Gastrocnemius medialis (tissue), 4 donors: ENCODE measurements at regions not wholly inside any gene's neighbourhood (a gene's known extent, or its start where the extent isn't known, plus 50 kb on each side); places are given as distances from the start of the nearest gene placed in this dataset.

Source experiments
- ATAC-seq, 2 donors: fragments of 150-250 bp; one replicate each; pipeline ENCODE4 v1.9.1; 2016
- DNase-seq, 2 donors: peaks; one replicate each; pipeline ENCODE4 v3.0.0-alpha.2; 2019
- H3K27ac ChIP-seq, 4 donors: fragments of 200-600 bp; sonication (generic); 1 replicate in 1 of 4; 2 replicates in 3 of 4; pipeline ENCODE4 v1.5.1; 2016 to 2018; ENCODE audit warnings: mild to moderate bottlenecking in 2 of 4, moderate library complexity in 1 of 4
- H3K27me3 ChIP-seq, 3 donors: fragments of 200-600 bp; sonication (generic) in 2 of 3; 1 replicate in 1 of 3; 2 replicates in 2 of 3; pipeline versions ENCODE4 v1.5.1 to v1.6.0; 2016 to 2019; ENCODE audit warnings: mild to moderate bottlenecking in 1 of 3, moderate library complexity in 1 of 3
- H3K36me3 ChIP-seq, 2 donors: fragments of 200-600 bp; sonication (generic) in 1 of 2; one replicate each; pipeline ENCODE4 v1.5.1; 2017 to 2018
- H3K4me1 ChIP-seq, 2 donors: fragments of 200-600 bp; sonication (generic) in 1 of 2; one replicate each; pipeline ENCODE4 v1.5.1; 2016 to 2017; ENCODE audit warnings: mild to moderate bottlenecking in 2 of 2
- H3K4me3 ChIP-seq, 4 donors: fragments of 200-600 bp; sonication (generic) in 3 of 4; 1 replicate in 1 of 4; 2 replicates in 3 of 4; pipeline ENCODE4 v1.5.1; 2016 to 2019; ENCODE audit warnings: mild to moderate bottlenecking in 2 of 4
- H3K9me3 ChIP-seq, 3 donors: fragments of 200-600 bp; sonication (generic) in 2 of 3; 1 replicate in 1 of 3; 2 replicates in 2 of 3; pipeline ENCODE4 v1.5.1; 2016 to 2019
- CTCF ChIP-seq, 5 experiments: fragments of 450-650 bp in 3 of 5; fragments of 200-600 bp in 2 of 5; sonication (generic) in 2 of 5; IDR thresholded peaks in 4 of 5; conservative IDR thresholded peaks in 1 of 5; 1 replicate in 4 of 5; 2 replicates in 1 of 5; pipeline ENCODE4 v1.5.1; 2016 to 2019; ENCODE audit warnings: antibody characterized with exemption in 5 of 5, mild to moderate bottlenecking in 3 of 5, moderate library complexity in 3 of 5
- POLR2A ChIP-seq, 2 donors: fragments of 450-650 bp; IDR thresholded peaks; one replicate each; pipeline ENCODE4 v1.6.1; 2017; ENCODE audit warnings: antibody characterized with exemption in 2 of 2, mild to moderate bottlenecking in 2 of 2, moderate library complexity in 2 of 2
- in situ Hi-C, 4 donors: fragments of 200-750 bp; cut with MboI; loops; one replicate each; pipeline versions ENCODE4 v1.15.0 to v1.8.0; 2017; ENCODE audit warnings: low sequenced_read_pairs in 4 of 4
- intact Hi-C: fragments of 100-400 bp; cut with DNase I; formaldehyde crosslinking; loops from one replicate; pipeline ENCODE4 v1.15.1; 2023; ENCODE audit warnings: low total_unique reads

- Histone ChIP-seq H3K4me3 (no peak overlapping the region), H3K36me3 (no peaks in the 10 kb centered on the region), H3K27ac (no peak overlapping the region), H3K4me1 (no peaks in the 10 kb centered on the region), H3K27me3 (no peaks in the 10 kb centered on the region), H3K9me3 (no peaks in the 10 kb centered on the region)
- in situ Hi-C loops (no loop called here), intact Hi-C loops (no loop called here)
- TF ChIP-seq CTCF (IDR thresholded peaks at IDR 0.05 in 4 of 5, conservative IDR thresholded peaks at IDR 0.05 in 1 of 5), result no peak
- no peak for TF ChIP-seq POLR2A (IDR thresholded peaks at IDR 0.05)
- no peak for DNase-seq
- no peak for ATAC-seq
Measured at GRCh38 chr19:31930401-31930800, 415.0 kb upstream of the ZNF507 start.

- Histone ChIP-seq H3K36me3 (no peaks in the 10 kb centered on the region), H3K4me3 (no peak overlapping the region), H3K27ac (no peak overlapping the region), H3K27me3 (no peaks in the 10 kb centered on the region), H3K9me3 (no peaks in the 10 kb centered on the region), H3K4me1 (no peaks in the 10 kb centered on the region)
- ATAC-seq (no peak), DNase-seq (no peak)
- TF ChIP-seq POLR2A (IDR thresholded peaks at IDR 0.05) (no peak), CTCF (IDR thresholded peaks at IDR 0.05 in 4 of 5, conservative IDR thresholded peaks at IDR 0.05 in 1 of 5) (no peak)
- intact Hi-C loops, result no loop called here
- in situ Hi-C loops, result no loop called here
Measured at GRCh38 chr19:31937983-31938382, 407.4 kb upstream of the ZNF507 start.

DNA sequence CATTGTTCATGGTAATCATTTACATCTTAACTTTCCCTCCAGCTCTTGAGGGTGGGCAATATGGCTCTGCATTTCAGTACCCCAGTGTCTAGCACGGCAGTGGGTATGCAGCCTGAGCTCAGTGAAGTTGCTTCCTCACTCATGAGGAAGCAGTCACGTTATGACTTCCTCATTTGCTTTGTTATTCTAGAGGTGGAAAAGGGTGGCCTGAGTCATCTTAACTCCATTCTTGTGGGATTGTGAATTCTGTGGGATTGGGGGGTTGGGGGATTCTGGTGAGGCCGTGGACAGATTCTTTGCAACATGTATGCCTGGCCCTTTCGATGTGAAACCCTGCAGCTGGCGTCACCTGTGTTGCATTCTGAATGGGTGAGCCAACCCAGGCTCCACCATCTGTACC, 406.7 kb upstream of the ZNF507 start:
- TF ChIP-seq POLR2A (IDR thresholded peaks at IDR 0.05) (no peak), CTCF (IDR thresholded peaks at IDR 0.05 in 4 of 5, conservative IDR thresholded peaks at IDR 0.05 in 1 of 5) (no peak)
- no peaks in the 10 kb centered on the region for H3K27me3 ChIP-seq
- H3K4me3 ChIP-seq, result no peak overlapping the region
- DNase-seq (no peak), ATAC-seq (no peak)
- no peaks in the 10 kb centered on the region for H3K9me3 ChIP-seq
- in situ Hi-C loops, result no loop called here
- H3K36me3 ChIP-seq, result no peaks in the 10 kb centered on the region
- intact Hi-C loops, result no loop called here
- no peak overlapping the region for H3K27ac ChIP-seq
- no peaks in the 10 kb centered on the region for H3K4me1 ChIP-seq

DNA sequence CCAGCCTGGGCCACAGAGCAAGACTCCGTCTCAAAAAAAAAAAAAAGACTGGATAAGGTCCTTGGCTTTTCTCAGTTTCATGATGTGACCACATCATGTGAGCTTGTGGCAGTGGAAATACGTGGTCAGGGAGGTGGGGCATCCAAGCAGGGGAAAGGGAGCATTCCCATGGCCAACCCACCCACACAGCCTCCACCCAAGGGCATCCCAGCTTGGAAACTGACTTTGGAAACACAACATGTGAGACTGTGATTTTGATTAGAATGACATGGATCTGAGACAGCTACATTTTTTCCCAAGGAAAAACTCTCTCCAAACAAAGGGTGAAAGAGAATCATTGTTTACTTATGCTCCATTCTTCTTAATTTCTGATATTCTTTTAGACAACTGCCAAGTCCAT, 405.0 kb upstream of the ZNF507 start:
- no peak for TF ChIP-seq CTCF (IDR thresholded peaks at IDR 0.05 in 4 of 5, conservative IDR thresholded peaks at IDR 0.05 in 1 of 5)
- TF ChIP-seq POLR2A (IDR thresholded peaks at IDR 0.05), result no peak
- no peak overlapping the region for H3K4me3 ChIP-seq
- no peaks in the 10 kb centered on the region for H3K36me3 ChIP-seq
- no peaks in the 10 kb centered on the region for H3K27me3 ChIP-seq
- H3K4me1 ChIP-seq, result no peaks in the 10 kb centered on the region
- DNase-seq, result no peak
- in situ Hi-C loops (no loop called here), intact Hi-C loops (no loop called here)
- no peak for ATAC-seq
- no peak overlapping the region for H3K27ac ChIP-seq
- no peaks in the 10 kb centered on the region for H3K9me3 ChIP-seq

GRCh38 chr19:31943191-31943661, 402.2 kb upstream of the ZNF507 start:
- H3K4me3 ChIP-seq, result no peak overlapping the region
- H3K36me3 ChIP-seq, result no peaks in the 10 kb centered on the region
- TF ChIP-seq CTCF (IDR thresholded peaks at IDR 0.05 in 4 of 5, conservative IDR thresholded peaks at IDR 0.05 in 1 of 5) (no peak), POLR2A (IDR thresholded peaks at IDR 0.05) (no peak)
- in situ Hi-C loops, result no loop called here
- intact Hi-C loops, result no loop called here
- no peak for DNase-seq
- H3K9me3 ChIP-seq, result no peaks in the 10 kb centered on the region
- no peaks in the 10 kb centered on the region for H3K27me3 ChIP-seq
- no peaks in the 10 kb centered on the region for H3K4me1 ChIP-seq
- no peak overlapping the region for H3K27ac ChIP-seq
- ATAC-seq, result no peak
